Left lobe of liver (tissue), 2 donors: ENCODE measurements at regions not wholly inside any gene's neighbourhood (a gene's known extent, or its start where the extent isn't known, plus 50 kb on each side); places are given as distances from the start of the nearest gene placed in this dataset.

ENCODE experiments used
- ATAC-seq: fragments of 200-7000 bp; cut with Tn5 transposase; one replicate; pipeline ENCODE4 v1.9.1; 2020; ENCODE audit warnings: mild to moderate bottlenecking, moderate library complexity
- DNase-seq: peaks from one replicate; pipeline ENCODE4 v3.0.0-alpha.2; 2020; ENCODE audit warnings: low spot score
- donor health status: DM: no; HTN: no; CAD: no; lungs with moderate emphysema.
- donor health status: DM: no; HTN: yes; CAD: no.

DNA sequence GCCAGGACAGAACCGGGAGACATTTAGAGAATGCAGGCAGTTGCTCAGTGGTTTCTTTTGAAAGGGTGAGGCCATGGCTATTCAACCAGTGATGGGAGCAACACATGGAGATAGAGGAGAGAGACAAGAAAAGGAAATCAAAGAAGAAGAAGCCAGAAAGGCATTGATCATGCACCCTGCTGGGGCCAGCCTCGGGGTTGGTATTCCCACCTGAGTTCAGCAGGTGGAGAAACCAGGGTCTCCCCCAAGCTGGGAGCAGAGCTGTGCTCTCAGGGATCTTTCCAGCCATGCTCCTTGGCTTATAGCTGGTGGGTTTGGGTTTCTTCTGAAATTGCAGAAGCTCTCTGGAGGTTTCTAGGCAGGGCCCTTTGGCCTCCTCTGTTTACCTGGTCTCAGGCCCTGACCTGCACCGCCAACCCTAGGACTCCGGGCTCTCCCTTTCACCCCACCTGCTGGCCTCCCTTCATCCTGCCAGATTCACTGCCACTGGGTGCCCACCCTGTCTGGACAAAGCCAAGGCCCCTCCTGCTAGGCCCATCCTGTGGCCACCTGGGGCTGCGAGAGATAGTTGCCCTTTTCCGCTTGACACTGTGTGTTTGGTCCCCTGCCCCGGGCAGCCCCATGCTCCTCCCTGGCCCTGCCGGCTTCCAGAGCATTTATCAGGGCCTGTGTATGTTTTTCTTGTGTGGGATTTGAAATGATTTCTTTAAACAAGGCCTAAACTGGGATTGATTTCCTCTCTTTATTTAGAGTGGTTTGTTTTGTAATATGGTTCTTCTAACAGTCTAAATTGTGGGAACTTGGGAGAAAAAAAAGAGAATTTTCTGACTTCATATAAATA lies 126.7 kb downstream of the DDX1 start:
- no peak for DNase-seq
- no peak for ATAC-seq

DNA sequence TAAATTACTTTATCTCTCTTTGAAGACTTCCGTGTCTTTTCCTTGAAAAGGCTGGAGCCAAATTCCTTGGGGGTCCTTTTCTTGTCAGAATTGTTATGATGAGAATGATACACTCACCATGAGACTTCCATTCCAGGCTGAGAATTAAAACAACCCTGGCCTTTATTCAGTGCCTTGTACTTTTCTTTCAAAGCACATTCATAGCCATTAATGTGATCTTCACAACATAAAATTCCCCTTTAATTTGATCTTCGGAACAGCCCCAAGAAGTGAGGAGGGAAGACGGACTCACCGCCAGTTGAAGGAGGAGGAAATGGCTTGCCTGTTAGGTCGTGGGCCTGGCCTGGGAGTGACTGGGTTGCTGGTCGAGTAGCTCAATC lies 127.3 kb downstream of the DDX1 start:
- ATAC-seq: no peak
- DNase-seq: no peak

DNA sequence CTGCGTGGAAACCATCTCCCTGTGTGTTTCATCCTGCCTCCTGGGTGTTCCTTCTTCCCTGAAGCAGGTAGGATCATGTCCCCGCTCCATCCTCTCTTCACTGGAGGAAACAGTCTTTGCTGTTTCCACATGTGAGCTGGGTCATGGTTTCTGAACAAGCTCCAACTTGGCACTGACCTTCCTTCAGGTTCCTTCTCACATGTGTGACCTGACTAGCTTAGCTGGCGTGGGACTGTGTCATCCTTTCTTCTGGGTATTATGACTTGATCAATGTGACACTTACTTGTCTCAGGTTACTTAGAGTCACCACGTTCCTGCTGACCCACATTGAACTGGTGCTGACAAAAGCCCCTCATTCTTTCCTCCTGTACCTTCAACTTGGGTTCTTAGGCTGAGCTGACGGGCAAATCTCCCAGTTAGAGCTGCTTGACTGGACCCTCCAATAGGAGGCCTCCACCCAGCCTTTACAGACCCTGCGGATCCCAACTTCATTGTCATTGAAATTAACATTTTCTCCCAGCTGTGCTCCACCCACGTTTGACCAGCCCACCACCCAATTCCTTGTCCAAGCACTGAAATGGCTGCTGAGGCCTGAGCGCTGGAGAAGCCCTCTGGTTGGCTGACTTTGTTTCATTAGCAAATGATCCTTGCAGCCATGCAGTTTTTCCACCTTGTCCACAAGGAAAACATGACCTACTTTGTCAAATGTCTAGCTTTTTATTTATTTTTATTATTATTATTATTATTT lies 128.1 kb downstream of the DDX1 start:
- DNase-seq (no peak), ATAC-seq (no peak)

DNA sequence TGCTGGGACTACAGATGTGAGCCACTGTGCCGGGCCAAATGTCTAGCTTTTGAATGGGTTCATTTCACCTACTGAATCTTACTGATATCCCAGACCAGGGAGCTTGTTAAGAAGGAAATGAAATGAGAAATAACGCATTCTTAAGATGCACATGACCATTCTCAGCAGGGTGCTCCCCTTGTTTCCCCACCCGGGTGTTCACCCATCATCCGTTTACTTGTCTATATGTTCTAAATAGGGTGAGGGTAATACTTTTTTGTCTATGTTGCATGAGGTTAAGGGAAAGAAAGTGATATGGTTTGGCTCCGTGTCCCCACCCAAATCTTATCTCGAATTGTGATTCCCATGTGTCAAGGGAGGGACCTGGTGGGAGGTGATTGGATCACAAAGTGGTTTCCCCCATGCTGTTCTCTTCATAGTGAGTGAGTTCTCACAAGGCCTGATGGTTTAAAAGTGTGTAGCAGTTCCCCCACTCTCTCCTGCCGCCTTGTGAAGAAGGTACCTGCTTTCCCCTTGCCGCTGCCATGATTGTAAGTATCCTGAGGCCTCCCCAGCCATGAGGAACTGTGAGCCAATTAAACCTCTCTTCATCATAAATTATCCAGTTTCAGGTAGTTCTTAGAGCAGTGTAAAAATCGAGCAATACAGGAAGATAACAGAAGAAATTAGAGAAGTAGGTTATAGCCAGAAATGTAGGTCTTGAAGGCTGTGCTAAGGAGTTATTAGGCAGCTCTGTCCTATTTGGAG lies 129.1 kb downstream of the DDX1 start:
- DNase-seq: no peak
- no peak for ATAC-seq

DNA sequence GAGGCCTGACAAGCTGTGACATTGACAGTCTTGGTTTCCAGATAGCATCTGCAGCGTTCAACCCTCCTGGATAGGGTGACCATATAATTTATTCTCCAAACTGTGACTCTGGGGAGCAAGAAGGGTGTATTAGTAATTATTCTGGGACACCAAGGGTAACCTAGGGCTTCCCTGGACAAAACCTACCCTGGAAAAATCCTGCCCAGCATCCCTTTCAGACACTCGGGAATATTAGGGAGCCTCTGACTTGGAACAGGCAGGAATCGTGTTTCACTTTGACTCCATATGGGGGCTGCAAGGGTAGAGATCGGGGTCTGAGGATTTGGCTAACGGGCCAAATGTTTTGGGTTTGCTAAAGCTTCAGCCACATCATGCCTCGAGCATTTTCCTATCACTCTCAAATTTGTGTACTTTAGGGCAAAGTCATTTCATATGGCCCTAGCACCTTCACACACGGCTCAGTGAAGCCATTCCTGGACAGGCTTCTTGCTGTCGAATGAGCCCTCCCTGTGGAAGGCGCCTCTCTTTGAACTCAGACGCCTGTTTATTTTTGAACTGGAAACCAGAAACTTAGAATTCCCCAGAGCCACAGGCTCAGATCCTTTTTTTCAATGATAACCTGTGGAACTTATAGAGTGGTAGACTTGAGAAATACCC lies 129.9 kb downstream of the DDX1 start:
- ATAC-seq (no peak), DNase-seq (no peak)

DNA sequence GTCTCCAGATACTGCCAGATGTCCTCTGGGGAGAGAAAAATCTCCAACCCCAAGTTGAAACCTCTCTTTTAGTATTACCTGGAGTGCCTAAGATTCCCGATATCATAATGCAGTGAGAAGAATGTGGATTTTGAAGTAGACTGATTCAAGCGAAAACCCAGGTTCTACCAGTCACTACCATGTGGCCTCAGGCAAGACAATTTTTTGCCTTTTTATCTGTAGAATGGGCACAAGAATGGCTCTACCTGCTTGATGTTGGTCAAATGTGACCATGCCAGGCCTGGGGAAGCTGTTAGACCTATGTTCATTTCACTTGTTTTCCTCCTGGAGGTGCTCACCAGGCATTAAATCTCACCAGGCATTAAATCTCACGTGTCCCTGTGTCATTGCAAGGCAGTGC lies 131.3 kb downstream of the DDX1 start:
- ATAC-seq (no peak), DNase-seq (no peak)

DNA sequence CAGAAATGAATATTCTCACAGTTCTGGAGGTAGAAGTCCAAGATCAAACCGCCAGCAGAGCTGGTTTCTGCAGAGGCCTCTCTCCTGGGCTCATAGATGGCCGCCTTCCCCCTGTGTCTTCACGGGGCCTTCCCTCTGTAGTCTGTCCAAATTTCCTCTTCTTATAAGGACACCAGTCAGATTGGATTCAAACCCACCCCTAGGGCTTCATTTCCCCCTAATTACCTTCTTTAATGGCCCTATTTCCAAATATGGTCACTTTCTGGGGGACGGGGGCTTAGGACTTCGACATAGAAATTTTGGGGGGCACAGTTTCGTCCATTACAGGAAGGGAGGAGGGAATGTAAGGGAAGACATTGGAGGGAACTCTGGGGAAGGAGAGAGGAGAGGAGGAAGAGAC lies 132.6 kb downstream of the DDX1 start:
- ATAC-seq (no peak), DNase-seq (no peak)

DNA sequence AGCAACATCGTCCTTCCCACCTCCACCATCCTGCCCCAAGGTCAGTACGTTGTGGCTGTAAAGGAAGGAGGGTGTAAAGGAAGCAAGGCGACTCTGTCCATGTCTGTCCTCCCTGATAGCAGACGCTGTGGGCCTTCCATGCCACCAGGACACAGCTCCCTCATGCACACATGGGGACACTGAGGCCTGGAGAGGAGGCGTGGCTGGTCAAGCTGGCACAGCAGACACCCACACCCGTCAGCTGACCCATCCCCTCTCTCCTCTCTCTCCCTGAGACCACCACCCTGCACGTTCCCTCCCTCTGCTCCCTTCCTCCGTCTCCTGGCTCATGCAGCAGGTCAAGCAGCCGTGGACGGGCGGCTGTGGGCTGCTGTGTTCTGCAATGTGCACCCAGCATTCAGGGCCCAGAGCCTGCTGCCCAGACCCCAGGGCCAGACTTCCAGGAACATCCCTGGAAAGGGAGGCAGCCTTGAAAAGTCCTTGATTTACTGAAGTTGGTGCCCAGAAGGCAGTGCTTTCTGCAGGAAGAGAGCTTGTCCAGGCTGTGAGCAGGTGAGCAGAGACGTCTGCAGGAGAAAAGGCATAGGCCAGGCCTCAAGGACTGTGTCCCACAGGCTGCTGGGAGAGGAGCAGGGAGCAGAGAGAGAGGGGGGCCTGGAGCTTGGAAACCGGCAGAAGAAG lies 133.6 kb downstream of the DDX1 start:
- DNase-seq (no peak), ATAC-seq (no peak)

DNA sequence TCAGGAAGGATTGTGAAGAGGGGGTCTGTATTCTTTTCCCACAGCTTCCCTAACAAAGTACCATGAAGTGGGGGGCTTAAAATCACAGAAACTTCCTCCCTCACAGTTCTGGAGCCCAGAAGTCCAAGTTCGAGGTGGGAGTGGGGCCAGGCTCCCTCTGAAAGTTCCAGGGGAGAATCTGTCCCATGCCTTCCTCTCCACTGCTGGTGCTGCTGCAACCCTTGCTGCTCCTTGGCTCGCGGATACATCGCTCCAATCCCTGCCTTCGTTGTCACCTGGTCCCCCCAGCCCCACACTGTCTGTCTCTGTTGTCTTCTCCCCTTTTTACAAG lies 134.1 kb downstream of the DDX1 start:
- ATAC-seq (no peak), DNase-seq (no peak)

DNA sequence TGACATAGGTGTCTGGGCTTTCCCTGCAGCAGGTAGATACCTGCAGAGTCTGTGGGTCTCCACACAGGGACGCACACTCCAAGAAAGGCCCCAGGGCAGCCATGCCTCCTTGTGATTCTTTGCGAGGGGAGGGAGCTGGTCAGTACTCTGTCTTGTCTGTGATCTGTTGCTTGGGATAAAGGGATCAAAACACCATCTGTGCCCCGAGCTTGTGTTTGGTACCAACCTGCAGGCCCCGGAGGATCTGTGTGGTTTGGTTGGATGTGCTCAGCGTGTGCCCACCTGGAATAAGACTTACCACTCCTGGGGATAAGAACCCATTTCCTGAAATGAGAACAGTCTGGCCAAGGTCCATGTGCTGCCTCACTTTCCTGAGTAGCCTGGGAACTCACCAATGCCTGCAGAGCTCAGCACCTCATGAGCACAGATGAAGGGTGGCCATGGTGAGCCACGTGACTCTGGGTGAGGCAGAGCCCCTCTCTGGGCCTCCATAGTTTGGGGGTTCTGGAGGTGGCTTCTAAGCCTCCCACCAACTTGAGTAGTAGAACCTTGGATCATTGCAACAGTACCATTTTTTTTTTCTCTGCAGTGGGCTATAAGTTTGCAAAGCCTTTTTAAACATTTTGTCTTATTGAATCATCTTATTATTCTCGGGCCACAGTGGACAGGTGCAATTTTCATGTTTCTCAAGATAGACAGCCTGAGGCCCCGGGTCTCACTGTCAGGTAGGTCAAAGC lies 134.8 kb downstream of the DDX1 start:
- no peak for DNase-seq
- ATAC-seq: no peak

DNA sequence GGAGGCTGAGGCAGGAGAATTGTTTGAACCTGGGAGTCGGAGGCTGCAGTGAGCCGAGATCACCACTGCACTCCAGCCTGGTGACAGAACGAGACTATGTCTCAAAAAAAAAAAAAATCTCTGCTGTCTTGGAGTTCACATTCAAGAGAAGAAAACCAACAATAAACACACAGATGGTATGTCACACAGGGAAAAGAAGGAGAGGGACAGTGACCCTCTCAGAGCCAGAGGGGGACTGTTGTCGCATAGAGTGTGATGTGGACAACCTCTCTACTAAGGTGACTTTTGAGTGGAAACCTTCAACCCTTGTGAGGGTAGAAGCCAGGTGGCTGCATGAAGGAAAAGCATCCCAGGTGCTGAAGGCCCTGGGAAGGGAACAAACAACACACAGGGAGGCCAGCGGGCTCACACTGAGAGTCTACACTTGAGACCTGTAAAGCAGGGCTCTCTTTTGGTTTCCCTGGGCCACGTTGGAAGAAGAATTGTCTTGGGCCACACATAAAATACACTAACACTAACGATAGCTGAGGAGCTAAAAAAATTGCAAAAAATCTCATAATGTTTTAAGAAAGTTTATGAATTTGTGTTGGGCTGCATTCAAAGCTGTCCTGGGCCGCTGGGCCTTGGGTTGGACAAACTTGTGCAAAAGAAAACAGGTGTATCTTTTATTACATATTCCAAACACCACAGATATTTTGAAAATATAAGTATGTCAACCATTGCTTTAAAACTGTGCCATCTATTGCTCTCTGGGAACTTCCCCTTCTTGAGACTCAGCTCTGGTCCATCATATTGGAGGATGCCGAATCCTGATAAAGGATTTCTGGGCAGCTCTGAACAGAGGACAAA lies 136.0 kb downstream of the DDX1 start:
- ATAC-seq: no peak
- no peak for DNase-seq

DNA sequence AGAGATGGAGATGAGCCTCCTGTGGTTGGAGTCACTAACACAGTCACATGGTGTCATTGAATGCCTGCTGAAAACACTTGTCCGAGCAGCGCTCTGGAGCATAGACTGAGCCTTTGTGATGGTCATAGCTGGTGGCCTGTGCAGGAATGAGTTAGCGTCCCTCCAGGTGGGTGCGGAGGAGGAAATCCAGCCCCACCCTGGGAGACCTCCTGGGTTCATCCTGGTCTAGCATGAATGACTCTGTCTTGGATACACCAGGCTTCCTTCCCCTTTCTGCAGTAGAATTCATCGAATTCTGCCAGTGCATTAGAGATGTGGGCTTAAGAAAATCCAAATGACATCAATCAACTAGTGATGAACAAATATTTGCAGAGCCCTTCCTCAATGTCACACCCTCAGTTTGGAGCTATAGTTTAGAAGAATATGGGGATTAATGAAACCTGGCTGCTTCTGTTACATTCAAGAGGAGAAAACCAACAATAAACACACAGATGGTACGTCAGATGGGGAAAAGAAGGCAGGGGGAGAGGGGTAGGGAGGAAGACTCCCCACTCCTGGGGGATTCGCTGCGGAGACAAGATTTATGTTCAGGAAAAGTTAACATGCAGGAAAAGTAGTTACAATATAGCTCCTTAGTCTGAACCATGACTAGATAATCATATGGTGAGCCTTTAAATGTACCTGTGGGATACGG lies 136.7 kb downstream of the DDX1 start:
- ATAC-seq (no peak), DNase-seq (no peak)

DNA sequence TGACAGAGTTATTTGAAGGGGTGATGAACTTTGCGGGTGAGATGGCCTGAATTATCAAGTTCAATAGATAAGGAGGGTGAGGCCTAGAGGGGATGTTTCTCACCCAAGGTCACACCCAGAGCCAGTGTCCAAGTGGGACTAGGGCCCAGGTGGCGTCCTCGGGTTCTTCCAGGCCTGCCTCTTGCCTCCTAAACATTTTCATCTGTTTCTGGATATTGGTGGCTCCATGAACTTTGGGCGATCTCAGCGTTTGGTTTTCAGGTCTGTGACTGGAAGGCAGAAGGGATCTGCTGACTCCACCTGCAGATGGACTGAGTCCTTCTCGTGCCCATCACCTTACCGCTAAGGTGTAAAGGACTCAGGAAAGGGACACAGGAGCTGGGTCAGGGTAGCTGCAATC lies 137.3 kb downstream of the DDX1 start:
- DNase-seq (no peak), ATAC-seq (no peak)

DNA sequence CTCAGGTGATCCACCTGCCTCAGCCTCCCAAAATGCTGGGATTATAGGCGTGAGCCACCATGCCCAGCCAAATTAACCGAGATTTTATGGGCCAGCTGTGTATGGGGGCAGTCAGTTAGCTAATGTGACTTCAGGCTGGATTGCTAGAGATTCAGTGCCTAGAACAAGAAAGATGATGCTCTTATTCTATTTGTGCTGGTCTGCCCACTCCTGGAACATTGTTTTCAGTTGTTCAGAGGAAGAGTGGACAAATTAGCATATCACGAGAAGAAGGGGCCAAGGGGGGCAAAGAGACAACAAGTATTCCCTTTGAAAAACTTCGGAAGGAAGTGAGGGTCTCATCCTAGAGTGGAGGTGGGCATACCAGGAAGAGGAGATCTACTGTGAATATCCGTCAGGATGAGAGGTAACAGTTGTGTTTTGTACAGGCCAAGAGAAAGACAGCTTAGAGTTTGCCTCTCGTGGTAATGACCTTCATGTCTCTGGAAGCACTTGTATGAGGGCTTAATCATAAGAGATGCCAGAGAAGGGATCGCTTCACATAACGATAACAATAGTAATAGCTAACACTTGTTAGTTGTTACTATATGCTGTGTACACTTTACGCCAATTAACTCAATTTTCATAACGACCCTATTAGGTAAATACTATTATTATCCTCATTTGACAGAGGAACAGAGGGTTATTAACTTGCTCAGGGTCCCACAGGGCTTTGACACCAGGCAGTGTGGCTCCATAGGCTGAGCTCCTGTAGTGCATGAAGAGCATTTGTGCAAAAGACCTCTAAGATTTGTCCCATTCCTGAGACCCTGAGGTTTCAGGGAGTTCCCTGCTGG lies 138.3 kb downstream of the DDX1 start:
- ATAC-seq: no peak
- DNase-seq: no peak

DNA sequence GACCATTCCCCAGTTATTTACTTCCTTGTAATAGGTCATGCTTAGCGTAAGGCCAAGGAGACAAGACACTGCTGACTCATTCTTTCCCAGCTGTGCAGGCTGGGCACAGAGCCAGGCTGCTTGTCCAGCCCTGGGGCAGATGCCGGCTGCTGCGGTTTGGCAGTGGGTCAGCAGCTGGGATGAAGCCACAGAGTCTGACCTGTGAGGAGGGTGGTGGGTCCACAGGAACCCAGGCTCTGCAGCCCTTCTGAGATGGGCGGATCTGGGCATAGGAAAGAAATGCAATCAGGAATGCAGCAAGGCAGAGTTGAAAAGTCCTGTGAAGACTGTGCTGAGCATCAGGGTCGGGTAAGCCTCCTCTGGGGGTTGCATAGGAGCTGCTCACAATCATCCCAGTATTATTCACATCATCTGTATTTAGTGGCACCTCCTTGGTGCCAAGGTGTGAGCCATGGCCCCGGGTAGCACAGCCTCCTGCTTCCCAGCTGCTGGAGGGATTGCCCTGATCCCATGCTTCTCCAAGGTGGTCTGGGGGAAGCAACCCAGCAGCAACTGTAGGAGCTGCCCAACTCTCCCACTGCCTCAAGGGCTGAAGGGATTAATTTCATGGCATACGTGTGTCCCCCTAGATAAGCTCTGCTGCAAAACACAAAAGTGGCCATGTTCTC lies 139.0 kb downstream of the DDX1 start:
- peak; percentile 88 for ATAC-seq
- DNase-seq: peak; percentile 93

DNA sequence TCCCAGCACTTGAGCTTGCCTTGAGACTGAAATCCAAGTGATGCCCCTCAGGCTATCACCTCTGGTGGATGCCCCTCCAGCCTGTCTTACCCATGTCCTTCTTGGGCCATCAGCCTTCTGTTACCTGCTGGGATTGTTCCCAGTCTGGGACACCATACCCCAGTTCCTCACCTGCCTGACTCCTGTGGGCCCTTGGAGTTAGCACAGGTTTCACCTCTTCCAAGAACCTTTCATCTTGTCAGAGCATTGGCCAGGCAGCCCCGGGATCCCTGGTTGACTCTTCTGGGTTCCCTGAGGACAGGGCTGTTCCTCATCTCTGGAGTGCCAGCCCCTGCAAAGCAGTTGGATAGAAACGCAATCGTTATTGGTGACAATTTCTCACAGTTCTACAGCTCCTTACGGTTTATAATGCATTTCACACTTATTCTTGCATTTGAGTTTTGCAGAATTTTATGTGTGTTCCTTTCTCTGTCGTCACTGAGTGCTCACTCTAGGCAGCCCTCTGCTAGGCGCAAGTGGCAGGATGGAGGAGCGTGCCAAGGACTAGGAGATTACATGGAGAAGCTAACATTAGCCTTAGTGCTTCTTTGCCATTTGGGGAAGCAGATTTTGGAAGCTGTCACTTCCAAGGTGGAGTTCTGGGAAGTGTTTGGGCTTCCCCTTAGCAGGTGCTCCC lies 139.7 kb downstream of the DDX1 start:
- DNase-seq (no peak), ATAC-seq (no peak)

DNA sequence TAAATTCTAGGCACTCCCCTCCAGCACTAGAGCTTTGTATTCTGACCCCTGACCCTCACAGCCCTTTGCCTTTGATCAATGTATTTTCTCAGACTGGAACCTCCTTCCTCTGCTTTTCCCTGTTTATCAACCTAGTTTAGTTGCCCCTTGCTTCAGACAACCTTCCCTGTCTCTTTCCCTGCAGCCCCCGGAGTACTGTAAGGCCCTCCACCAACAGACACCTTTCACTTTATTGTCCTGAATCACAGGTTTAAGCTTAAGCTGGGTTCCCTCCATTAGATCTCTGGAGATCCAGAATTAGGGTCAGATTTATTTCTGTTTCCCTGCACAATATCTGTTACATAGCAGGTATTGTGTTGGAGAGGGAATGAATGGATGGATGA lies 140.2 kb downstream of the DDX1 start:
- DNase-seq: no peak
- no peak for ATAC-seq
